PC-3 (cell line): ENCODE measurements at regions not wholly inside any gene's neighbourhood (a gene's known extent, or its start where the extent isn't known, plus 50 kb on each side); places are given as distances from the start of the nearest gene placed in this dataset.

Experiments used
- CTCF ChIP-seq: fragments of 300-600 bp; sonication (generic); conservative IDR thresholded peaks from 2 replicates; pipeline ENCODE4 v1.5.1; 2017; ENCODE audit warnings: antibody characterized with exemption, low read depth, mild to moderate bottlenecking, low read length
- EZH2 ChIP-seq: fragments of 300-600 bp; sonication (generic); IDR thresholded peaks from one replicate; pipeline ENCODE4 v1.6.1; 2017; ENCODE audit warnings: antibody characterized with exemption, mild to moderate bottlenecking, low read length; ENCODE audit not compliant: unreplicated experiment
- EZH2phosphoT487 ChIP-seq: fragments of 300-600 bp; sonication (generic); IDR thresholded peaks from 2 replicates; pipeline ENCODE4 v1.6.1; 2018; ENCODE audit warnings: mild to moderate bottlenecking, antibody characterized with exemption, low read length, borderline replicate concordance

GRCh38 chr15:97585408-97585807 lies 375.1 kb upstream of the ARRDC4 start:
- TF ChIP-seq CTCF (no peak), EZH2 (no peak), EZH2phosphoT487 (no peak)
